ENCODE measurements at regions not wholly inside any gene's neighbourhood (a gene's known extent, or its start where the extent isn't known, plus 50 kb on each side); places are given as distances from the start of the nearest gene placed in this dataset.

DNA sequence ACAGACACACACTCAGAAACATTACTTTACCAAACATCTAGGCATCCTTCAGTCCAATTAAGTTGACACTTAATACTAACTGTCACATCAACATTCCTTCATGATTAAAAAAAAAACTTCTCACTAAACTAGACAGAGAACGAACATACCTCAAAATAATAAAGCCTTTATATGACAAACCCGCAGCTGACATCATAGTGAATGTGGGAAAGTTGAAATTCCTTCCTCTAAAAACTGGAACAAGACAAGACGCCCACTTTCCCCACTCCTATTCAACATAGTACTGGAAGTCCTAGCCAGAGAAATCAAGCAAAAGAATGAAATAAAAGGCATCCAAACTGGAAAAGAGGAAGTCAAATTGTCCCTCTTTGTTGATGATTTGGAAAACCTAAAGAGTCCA is 96.9 kb upstream of the PPP1R9A start:
- DNase-seq (ENCODE audit: low read depth) = no peak

GRCh38 chr7:94813917-94814316 is 93.5 kb upstream of the PPP1R9A start:
- DNase-seq (ENCODE audit: low read depth) = no peak

GRCh38 chr7:94823947-94824346 is 83.4 kb upstream of the PPP1R9A start:
- DNase-seq (ENCODE audit: low read depth) = peak; percentile 19

- DNase-seq (ENCODE audit: low read depth) = no peak
These were observed 77.4 kb upstream of the PPP1R9A start for GRCh38 chr7:94829987-94830386.

- DNase-seq (ENCODE audit: low read depth) = no peak
These were observed 75.3 kb upstream of the PPP1R9A start for GRCh38 chr7:94832051-94832450.

- DNase-seq (ENCODE audit: low read depth) = no peak
These were observed 73.0 kb upstream of the PPP1R9A start for GRCh38 chr7:94834359-94834758.

- DNase-seq (ENCODE audit: low read depth) = no peak
These were observed 68.7 kb upstream of the PPP1R9A start for GRCh38 chr7:94838717-94839116.

DNA sequence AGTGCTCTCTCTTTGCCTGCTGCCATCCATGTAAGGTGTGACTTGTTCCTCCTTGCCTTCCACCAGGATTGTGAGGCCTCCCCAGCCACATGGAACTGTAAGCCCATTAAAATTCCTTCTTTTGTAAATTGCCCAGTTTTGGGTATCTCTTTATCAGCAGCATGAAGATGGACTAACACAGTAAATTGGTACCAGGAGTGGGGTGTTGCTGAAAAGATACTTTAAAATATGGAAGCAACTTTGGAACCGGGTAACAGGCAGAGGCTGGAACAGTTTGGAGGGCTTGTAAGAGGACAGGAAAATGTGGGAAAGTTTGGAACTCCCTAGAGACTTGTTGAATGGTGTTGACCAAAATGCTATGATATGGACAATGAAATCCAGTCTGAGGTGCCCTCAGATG is 63.8 kb upstream of the PPP1R9A start:
- no peak for DNase-seq (ENCODE audit: low read depth)

DNA sequence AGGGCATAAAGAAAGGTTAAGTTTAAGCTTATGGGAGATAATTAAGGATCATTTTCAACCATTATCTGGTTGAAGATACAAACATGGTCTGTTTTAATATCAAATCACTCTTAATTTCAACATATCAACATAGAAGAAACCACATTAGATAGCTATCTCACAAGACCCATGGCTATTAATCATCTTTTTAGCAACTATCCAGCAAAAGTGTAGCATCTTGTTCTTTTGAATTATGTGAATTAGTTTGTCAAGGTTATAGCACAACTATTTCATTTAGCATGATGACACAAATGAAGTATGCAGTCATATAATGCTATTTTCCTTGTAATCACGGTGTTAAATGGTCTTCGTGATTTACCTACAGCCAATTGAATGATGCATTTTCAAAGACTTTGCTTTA is 58.9 kb upstream of the PPP1R9A start:
- no peak for DNase-seq (ENCODE audit: low read depth)

GRCh38 chr7:94848992-94849576 is 58.3 kb upstream of the PPP1R9A start:
- no peak for DNase-seq (ENCODE audit: low read depth)

DNA sequence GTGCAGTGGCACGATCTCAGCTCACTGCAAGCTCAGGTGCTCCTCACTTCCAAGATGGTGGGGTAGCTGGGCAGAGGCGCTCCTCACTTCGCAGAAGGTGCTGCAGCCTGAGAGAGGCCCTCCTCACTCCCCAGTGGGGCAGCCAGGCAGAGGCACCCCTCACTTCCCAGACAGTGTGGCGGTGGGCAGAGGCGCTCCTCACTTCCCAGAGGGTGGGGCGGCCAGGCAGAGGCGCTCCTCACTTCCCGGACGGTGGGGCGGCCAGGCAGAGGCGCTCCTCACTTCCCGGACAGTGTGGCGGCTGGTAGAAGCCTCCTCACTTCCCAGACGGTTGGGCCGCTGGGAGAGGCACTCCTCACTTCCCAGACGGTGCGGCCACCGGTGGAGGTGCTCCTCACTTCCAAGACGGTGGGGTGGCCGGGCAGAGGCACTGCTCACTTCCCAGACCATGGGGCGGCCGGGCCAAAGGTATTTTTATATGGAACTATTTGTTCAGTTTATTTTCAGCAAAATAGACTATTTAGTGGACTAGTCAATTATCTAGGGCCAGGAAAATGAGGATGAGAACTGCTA is 57.7 kb upstream of the PPP1R9A start:
- DNase-seq (ENCODE audit: low read depth) = no peak

- no peak for DNase-seq (ENCODE audit: low read depth)
These were observed 51.8 kb upstream of the PPP1R9A start for GRCh38 chr7:94855589-94855988.

GRCh38 chr7:94856643-94857042 is 50.8 kb upstream of the PPP1R9A start:
- no peak for DNase-seq (ENCODE audit: low read depth)

All from non-pigmented ciliary epithelial cell (primary cell).